Esophagus squamous epithelium (tissue), 5 donors: ENCODE measurements at regions not wholly inside any gene's neighbourhood (a gene's known extent, or its start where the extent isn't known, plus 50 kb on each side); places are given as distances from the start of the nearest gene placed in this dataset.

ENCODE experiments used
- DNase-seq: peaks from one replicate; lab custom pipeline; 2025; lab: John Stamatoyannopoulos, UW
- H3K27ac ChIP-seq, 4 donors: fragments of 200-600 bp; sonication (generic); one replicate each; pipeline ENCODE4 v1.5.1; 2016 to 2019; ENCODE audit warnings: mild to moderate bottlenecking in 1 of 4
- H3K27me3 ChIP-seq, 4 donors: fragments of 200-600 bp; sonication (generic); 1 replicate in 3 of 4; 2 replicates in 1 of 4; pipeline versions ENCODE4 v1.5.1 to v1.6.0; 2017 to 2021; ENCODE audit warnings: antibody characterized with exemption in 1 of 4
- H3K36me3 ChIP-seq, 3 donors: fragments of 200-600 bp; sonication (generic); one replicate each; pipeline ENCODE4 v1.5.1; 2016 to 2019
- H3K4me1 ChIP-seq, 3 donors: fragments of 200-600 bp; sonication (generic); one replicate each; pipeline ENCODE4 v1.5.1; 2017 to 2019
- H3K4me3 ChIP-seq, 4 donors: fragments of 200-600 bp; sonication (generic); 1 replicate in 3 of 4; 2 replicates in 1 of 4; pipeline ENCODE4 v1.5.1; 2016 to 2019; ENCODE audit warnings: mild to moderate bottlenecking in 2 of 4, moderate library complexity in 1 of 4
- H3K9me3 ChIP-seq, 3 donors: fragments of 200-600 bp; sonication (generic); one replicate each; pipeline ENCODE4 v1.5.1; 2016 to 2019
- CTCF ChIP-seq, 6 experiments: fragments of 450-650 bp in 4 of 6; fragments of 200-600 bp in 2 of 6; sonication (generic) in 2 of 6; IDR thresholded peaks; one replicate each; pipeline ENCODE4 v1.5.1; 2016 to 2019; ENCODE audit warnings: antibody characterized with exemption in 6 of 6, mild to moderate bottlenecking in 4 of 6, moderate library complexity in 4 of 6
- POLR2A ChIP-seq, 4 donors: fragments of 450-650 bp; IDR thresholded peaks; one replicate each; pipeline ENCODE4 v1.6.1; 2017; ENCODE audit warnings: antibody characterized with exemption in 4 of 4, mild to moderate bottlenecking in 4 of 4, moderate library complexity in 3 of 4
- WGBS, 2 donors: methylation state at CpG; one replicate each; pipeline ENCODE4 v1.1.5; 2018; 5-methylcytosine and 5-hydroxymethylcytosine counted together
- intact Hi-C: fragments of 100-400 bp; cut with DNase I; formaldehyde crosslinking; loops from one replicate; pipeline ENCODE4 v1.15.0; 2022
- donor health status: DM: yes; HTN: yes; CAD: no.

DNA sequence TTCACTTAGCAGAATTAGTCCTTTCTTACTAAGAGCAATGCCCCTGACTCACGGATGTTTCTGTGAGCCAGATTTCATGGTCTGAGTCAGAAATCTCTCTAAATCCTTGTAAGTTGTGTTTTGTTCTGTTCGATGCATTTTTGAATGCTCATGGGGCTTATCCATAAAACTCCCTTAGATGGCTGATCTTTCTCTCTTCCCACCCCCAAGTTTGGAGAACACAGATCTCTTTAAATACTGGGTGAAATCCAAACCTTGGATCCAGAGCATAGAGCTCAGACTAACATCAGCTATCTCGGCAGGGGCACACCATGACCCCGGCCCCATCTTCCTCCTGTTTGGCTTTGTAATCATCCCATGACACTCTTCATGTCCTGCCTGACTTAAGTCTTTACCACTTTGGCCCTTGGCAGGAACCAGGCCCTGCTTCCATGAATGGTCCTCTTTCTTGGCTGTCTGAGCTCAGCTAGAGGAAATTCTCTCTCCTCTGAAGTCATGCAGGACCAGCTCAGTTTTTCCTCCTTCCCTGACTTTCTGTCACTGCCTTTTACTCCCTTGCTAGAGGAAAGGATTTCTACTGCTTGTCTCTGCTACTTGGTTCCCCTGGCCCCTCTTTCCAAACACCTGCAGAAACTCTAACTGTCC is 120.4 kb upstream of the RAB11FIP2 start:
- no peak for DNase-seq
- Histone ChIP-seq H3K27me3 (no peaks in the 10 kb centered on the region), H3K4me3 (no peak overlapping the region), H3K36me3 (no peaks in the 10 kb centered on the region), H3K4me1 (no peaks in the 10 kb centered on the region), H3K9me3 (no peaks in the 10 kb centered on the region), H3K27ac (no peak overlapping the region)
- intact Hi-C loops = no loop called here
- TF ChIP-seq CTCF (IDR thresholded peaks at IDR 0.05) (no peak), POLR2A (IDR thresholded peaks at IDR 0.05) (no peak)
- WGBS, 2 donors = 49 to 63% methylated on average over 4 of the region's 4 CpGs

- no peaks in the 10 kb centered on the region for H3K36me3 ChIP-seq
- H3K4me3 ChIP-seq = no peak overlapping the region
- 85 to 86% methylated on average over 6 of the region's 6 CpGs for WGBS, 2 donors
- no peaks in the 10 kb centered on the region for H3K4me1 ChIP-seq
- no peak for TF ChIP-seq CTCF (IDR thresholded peaks at IDR 0.05)
- no peak for TF ChIP-seq POLR2A (IDR thresholded peaks at IDR 0.05)
- no peak for DNase-seq
- H3K27me3 ChIP-seq = no peaks in the 10 kb centered on the region
- intact Hi-C loops = no loop called here
- H3K9me3 ChIP-seq = no peaks in the 10 kb centered on the region
- no peak overlapping the region for H3K27ac ChIP-seq
Measured at GRCh38 chr10:118163217-118163616, 116.5 kb upstream of the RAB11FIP2 start.

- intact Hi-C loops = no loop called here
- no peak overlapping the region for H3K4me3 ChIP-seq
- no peaks in the 10 kb centered on the region for H3K36me3 ChIP-seq
- 73 to 77% methylated on average over 6 of the region's 6 CpGs for WGBS, 2 donors
- H3K4me1 ChIP-seq = no peaks in the 10 kb centered on the region
- DNase-seq = no peak
- H3K27ac ChIP-seq = no peak overlapping the region
- TF ChIP-seq CTCF (IDR thresholded peaks at IDR 0.05) = no peak
- no peak for TF ChIP-seq POLR2A (IDR thresholded peaks at IDR 0.05)
- H3K9me3 ChIP-seq = no peaks in the 10 kb centered on the region
- H3K27me3 ChIP-seq = no peaks in the 10 kb centered on the region
Measured at GRCh38 chr10:118161461-118162246, 114.9 kb upstream of the RAB11FIP2 start.

DNA sequence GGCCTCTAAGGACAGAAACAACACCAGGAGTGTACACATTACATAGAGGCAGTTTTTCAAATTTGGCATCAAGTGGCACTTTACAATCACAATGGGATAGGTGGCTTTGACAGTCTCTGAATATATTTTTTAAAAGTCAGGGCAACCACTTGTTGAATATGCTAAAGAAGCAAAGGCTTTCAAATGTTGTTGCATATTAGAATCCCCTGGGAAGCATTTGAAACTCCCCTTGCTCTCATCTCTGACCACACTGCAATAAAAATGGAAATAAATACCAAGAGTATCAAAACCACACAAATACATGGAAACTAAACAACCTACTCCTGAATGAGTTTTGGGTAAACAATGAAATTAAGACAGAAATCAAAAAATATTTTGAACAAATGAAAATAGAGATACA is 106.5 kb upstream of the RAB11FIP2 start:
- intact Hi-C loops = no loop called here
- H3K36me3 ChIP-seq = no peaks in the 10 kb centered on the region
- no peak overlapping the region for H3K27ac ChIP-seq
- no peak overlapping the region for H3K4me3 ChIP-seq
- no peak for TF ChIP-seq CTCF (IDR thresholded peaks at IDR 0.05)
- TF ChIP-seq POLR2A (IDR thresholded peaks at IDR 0.05) = no peak
- H3K4me1 ChIP-seq = no peaks in the 10 kb centered on the region
- H3K27me3 ChIP-seq = no peaks in the 10 kb centered on the region
- no peak for DNase-seq
- no peaks in the 10 kb centered on the region for H3K9me3 ChIP-seq

DNA sequence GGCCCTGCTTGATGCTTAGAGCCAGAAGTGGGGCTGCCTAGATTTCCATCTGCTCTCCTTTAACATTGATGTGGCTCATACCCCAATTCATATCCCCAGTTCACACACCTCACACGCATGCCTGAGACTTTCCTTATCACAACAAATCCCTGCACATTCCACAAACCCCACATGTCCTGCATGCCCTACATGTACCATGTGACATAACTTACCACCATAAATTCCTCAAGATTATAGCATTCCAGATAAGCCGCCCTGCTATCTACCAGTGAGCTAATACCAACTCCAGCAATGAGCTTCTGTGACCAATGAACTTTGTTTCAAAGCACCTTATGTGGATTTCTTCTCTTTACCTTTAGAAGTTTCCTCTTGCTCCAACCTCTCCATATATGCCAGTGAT is 104.7 kb upstream of the RAB11FIP2 start:
- intact Hi-C loops = no loop called here

More for the DNA sequence above, 104.7 kb upstream of the RAB11FIP2 start:
- 83 to 95% methylated on average over 2 of the region's 2 CpGs for WGBS, 2 donors
- no peaks in the 10 kb centered on the region for H3K9me3 ChIP-seq
- no peak for TF ChIP-seq CTCF (IDR thresholded peaks at IDR 0.05)
- no peak for TF ChIP-seq POLR2A (IDR thresholded peaks at IDR 0.05)
- no peak overlapping the region for H3K4me3 ChIP-seq
- H3K36me3 ChIP-seq = no peaks in the 10 kb centered on the region
- no peak for DNase-seq
- H3K4me1 ChIP-seq = no peaks in the 10 kb centered on the region
- H3K27ac ChIP-seq = no peak overlapping the region
- no peaks in the 10 kb centered on the region for H3K27me3 ChIP-seq
